Lower leg skin (tissue), 3 donors: ENCODE measurements at regions not wholly inside any gene's neighbourhood (a gene's known extent, or its start where the extent isn't known, plus 50 kb on each side); places are given as distances from the start of the nearest gene placed in this dataset.

Experiments used
- POLR2A ChIP-seq, 2 donors: fragments of 450-650 bp; IDR thresholded peaks; one replicate each; pipeline ENCODE4 v1.6.1; 2016 to 2017; ENCODE audit warnings: antibody characterized with exemption in 2 of 2, mild to moderate bottlenecking in 1 of 2, moderate library complexity in 1 of 2
- TF ChIP-seq, protein P1 (sequence below), 3 donors: fragments of 450-650 bp; IDR thresholded peaks; one replicate each; pipeline ENCODE4 v1.5.1; 2016; ENCODE audit warnings: antibody characterized with exemption in 3 of 3, mild to moderate bottlenecking in 3 of 3, moderate library complexity in 2 of 3

DNA sequence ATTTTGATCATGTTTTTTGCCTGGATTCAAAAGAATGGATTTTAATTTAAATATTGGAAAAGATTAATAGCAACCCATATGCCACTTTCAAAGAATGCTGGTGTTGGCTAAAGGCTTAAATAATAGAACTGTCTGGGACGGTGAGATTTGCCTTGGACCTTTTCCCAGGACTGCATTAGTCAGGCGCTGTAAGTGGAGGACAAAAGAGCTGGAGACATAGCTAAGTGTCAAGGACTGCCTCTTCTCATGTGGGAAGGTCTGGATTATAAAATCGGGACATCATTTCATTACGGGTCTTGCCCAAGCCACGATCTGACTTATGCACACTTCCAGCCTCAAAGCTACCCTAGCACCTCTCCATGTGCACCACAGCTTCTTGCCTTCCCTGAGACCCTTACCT is 458.5 kb upstream of the DEPDC1 start:
- no peak for TF ChIP-seq POLR2A (IDR thresholded peaks at IDR 0.05)
- TF ChIP-seq, protein P1, sequence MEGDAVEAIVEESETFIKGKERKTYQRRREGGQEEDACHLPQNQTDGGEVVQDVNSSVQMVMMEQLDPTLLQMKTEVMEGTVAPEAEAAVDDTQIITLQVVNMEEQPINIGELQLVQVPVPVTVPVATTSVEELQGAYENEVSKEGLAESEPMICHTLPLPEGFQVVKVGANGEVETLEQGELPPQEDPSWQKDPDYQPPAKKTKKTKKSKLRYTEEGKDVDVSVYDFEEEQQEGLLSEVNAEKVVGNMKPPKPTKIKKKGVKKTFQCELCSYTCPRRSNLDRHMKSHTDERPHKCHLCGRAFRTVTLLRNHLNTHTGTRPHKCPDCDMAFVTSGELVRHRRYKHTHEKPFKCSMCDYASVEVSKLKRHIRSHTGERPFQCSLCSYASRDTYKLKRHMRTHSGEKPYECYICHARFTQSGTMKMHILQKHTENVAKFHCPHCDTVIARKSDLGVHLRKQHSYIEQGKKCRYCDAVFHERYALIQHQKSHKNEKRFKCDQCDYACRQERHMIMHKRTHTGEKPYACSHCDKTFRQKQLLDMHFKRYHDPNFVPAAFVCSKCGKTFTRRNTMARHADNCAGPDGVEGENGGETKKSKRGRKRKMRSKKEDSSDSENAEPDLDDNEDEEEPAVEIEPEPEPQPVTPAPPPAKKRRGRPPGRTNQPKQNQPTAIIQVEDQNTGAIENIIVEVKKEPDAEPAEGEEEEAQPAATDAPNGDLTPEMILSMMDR (IDR thresholded peaks at IDR 0.05), result no peak
